ENCODE measurements at regions not wholly inside any gene's neighbourhood (a gene's known extent, or its start where the extent isn't known, plus 50 kb on each side); places are given as distances from the start of the nearest gene placed in this dataset.

DNA sequence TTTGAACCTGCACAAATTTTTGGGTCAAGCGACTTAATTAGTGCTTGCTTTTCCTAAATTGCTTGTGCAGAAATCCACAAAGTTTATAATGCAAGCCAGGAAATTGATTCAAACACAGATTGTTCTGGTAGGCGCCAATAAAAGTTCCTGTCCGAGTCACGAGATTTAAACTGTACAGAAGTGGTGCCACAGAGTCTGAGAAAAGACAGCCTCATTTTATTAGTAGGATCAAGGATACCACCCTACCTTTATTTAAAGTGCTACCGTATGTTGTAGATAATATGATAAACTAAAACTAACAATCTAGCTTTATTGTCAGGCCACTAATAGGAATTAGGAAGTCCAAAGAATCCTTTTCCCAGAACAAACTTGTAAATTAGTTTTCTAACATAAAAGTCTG is 696.7 kb downstream of the TNS3 start:
- TF ChIP-seq, protein P1, sequence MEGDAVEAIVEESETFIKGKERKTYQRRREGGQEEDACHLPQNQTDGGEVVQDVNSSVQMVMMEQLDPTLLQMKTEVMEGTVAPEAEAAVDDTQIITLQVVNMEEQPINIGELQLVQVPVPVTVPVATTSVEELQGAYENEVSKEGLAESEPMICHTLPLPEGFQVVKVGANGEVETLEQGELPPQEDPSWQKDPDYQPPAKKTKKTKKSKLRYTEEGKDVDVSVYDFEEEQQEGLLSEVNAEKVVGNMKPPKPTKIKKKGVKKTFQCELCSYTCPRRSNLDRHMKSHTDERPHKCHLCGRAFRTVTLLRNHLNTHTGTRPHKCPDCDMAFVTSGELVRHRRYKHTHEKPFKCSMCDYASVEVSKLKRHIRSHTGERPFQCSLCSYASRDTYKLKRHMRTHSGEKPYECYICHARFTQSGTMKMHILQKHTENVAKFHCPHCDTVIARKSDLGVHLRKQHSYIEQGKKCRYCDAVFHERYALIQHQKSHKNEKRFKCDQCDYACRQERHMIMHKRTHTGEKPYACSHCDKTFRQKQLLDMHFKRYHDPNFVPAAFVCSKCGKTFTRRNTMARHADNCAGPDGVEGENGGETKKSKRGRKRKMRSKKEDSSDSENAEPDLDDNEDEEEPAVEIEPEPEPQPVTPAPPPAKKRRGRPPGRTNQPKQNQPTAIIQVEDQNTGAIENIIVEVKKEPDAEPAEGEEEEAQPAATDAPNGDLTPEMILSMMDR (IDR thresholded peaks at IDR 0.05), result no peak
- no peak for TF ChIP-seq POLR2A (IDR thresholded peaks at IDR 0.05)
